ENCODE measurements at regions not wholly inside any gene's neighbourhood (a gene's known extent, or its start where the extent isn't known, plus 50 kb on each side); places are given as distances from the start of the nearest gene placed in this dataset.

- FAIRE-seq = no peak
- no peak for TF ChIP-seq SPI1 (IDR thresholded peaks at IDR 0.05; ENCODE audit: low read depth, low read length)
- TF ChIP-seq POLR2A (IDR thresholded peaks at IDR 0.05; ENCODE audit: low read depth, low read length) = no peak
- TF ChIP-seq TAF1 (IDR thresholded peaks at IDR 0.05; ENCODE audit: low read depth, low read length) = no peak
- DNase-seq (ENCODE audit: insufficient read length, low spot score) = no peak
Observed at GRCh38 chr22:49011769-49012648, 815.7 kb downstream of the BRD1 start.

DNA sequence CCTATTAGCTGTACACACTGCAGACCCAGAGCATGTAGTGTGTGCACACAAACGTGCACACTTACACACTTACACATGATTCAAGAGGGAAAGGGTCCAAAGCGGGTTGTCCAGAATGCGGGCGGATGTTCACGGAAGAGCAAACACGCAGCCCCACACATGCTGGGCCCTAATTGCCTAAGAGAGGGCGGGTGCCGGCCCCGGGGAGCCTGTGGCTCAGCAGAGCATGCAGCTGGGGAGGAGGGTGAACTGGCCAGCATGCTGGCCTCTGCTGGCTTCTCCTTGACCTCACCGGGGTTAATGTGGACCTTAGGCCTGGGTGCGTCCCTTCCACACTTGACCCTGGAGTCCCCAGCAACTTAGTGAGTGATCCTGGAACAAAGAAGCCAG lies 816.3 kb downstream of the BRD1 start:
- FAIRE-seq (no peak), DNase-seq (ENCODE audit: insufficient read length, low spot score) (no peak)
- TF ChIP-seq POLR2A (IDR thresholded peaks at IDR 0.05; ENCODE audit: low read depth, low read length) (no peak), PAX5 (IDR thresholded peaks at IDR 0.05; ENCODE audit: insufficient read depth, low read length, severe bottlenecking) (no peak), TAF1 (IDR thresholded peaks at IDR 0.05; ENCODE audit: low read depth, low read length) (no peak), POLR2AphosphoS5 (IDR thresholded peaks at IDR 0.05; ENCODE audit: low read depth, low read length) (no peak), POU2F2 (IDR thresholded peaks at IDR 0.05; ENCODE audit: low read depth, low read length) (no peak), SPI1 (IDR thresholded peaks at IDR 0.05; ENCODE audit: low read depth, low read length) (no peak)

DNA sequence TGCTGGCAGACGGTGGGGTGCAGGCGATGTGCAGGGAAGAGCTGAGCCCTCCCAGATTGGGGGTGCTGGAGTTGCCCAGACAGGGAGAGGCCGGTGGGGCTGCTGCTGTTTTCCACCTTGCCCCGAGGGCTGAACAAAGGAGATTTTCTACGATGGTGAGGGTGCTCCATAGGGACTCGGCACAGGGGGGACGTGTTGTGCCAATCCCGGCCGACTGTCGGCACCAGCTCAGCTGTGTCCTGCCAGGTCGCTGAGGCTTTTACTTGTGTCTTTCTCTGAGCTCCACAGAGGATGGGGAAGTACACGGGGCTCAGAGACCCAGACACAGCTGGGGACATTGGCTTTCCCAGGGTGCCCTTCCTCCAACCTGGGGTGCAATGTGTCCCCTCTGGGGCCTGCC lies 816.8 kb downstream of the BRD1 start:
- DNase-seq (ENCODE audit: insufficient read length, low spot score) (no peak), FAIRE-seq (no peak)
- TF ChIP-seq SPI1 (IDR thresholded peaks at IDR 0.05; ENCODE audit: low read depth, low read length) (no peak), TAF1 (IDR thresholded peaks at IDR 0.05; ENCODE audit: low read depth, low read length) (no peak), POU2F2 (IDR thresholded peaks at IDR 0.05; ENCODE audit: low read depth, low read length) (no peak), POLR2AphosphoS5 (IDR thresholded peaks at IDR 0.05; ENCODE audit: low read depth, low read length) (no peak), POLR2A (IDR thresholded peaks at IDR 0.05; ENCODE audit: low read depth, low read length) (no peak), PAX5 (IDR thresholded peaks at IDR 0.05; ENCODE audit: insufficient read depth, low read length, severe bottlenecking) (no peak)

DNA sequence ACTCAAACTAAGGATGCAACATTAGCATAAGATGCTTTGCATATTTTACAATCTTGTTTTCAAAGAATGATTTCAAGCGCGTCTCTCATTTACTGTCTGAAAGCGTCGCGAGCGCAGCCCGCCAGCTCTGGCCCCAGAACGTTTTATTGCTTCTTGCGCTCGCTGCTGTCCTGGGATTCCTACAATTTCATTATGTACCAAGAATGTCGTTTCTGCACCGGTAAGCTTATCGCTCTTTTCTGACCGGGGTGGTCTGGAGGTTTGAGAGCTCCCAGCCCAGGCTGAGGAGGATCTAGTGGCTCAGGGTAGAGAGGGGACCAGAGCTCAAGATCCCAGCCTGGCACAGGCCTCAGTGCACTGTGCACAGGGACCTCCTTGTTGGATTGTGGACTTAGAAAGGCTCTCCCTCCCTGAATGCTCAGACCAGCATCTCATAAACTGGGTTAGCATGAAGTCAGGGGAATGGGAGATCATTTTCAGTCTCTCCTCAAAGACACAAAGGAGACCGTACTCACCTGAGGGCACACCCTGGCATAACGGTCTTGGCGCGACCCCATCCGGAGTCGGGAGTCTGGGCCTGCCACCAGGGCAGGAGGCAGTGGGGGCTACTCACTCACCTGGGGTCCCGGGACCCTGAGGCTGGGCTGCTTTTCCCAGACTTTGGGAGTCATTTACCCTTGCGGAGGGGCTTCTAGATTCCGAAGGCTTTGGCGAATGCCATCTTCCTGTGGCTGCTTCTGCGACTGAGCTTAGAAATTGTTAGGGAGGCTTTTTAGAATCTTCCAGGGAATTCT lies 817.4 kb downstream of the BRD1 start:
- no peak for TF ChIP-seq TAF1 (IDR thresholded peaks at IDR 0.05; ENCODE audit: low read depth, low read length)
- no peak for TF ChIP-seq PAX5 (IDR thresholded peaks at IDR 0.05; ENCODE audit: insufficient read depth, low read length, severe bottlenecking)
- no peak for TF ChIP-seq POLR2A (IDR thresholded peaks at IDR 0.05; ENCODE audit: low read depth, low read length)
- TF ChIP-seq POLR2AphosphoS5 (IDR thresholded peaks at IDR 0.05; ENCODE audit: low read depth, low read length) = no peak
- no peak for TF ChIP-seq SPI1 (IDR thresholded peaks at IDR 0.05; ENCODE audit: low read depth, low read length)
- TF ChIP-seq POU2F2 (IDR thresholded peaks at IDR 0.05; ENCODE audit: low read depth, low read length) = no peak
- no peak for FAIRE-seq

GRCh38 chr22:49009359-49010063 lies 818.2 kb downstream of the BRD1 start:
- TF ChIP-seq PAX5 (IDR thresholded peaks at IDR 0.05; ENCODE audit: insufficient read depth, low read length, severe bottlenecking) (no peak), POLR2AphosphoS5 (IDR thresholded peaks at IDR 0.05; ENCODE audit: low read depth, low read length) (no peak), TAF1 (IDR thresholded peaks at IDR 0.05; ENCODE audit: low read depth, low read length) (no peak), POLR2A (IDR thresholded peaks at IDR 0.05; ENCODE audit: low read depth, low read length) (no peak), POU2F2 (IDR thresholded peaks at IDR 0.05; ENCODE audit: low read depth, low read length) (no peak), SPI1 (IDR thresholded peaks at IDR 0.05; ENCODE audit: low read depth, low read length) (no peak)
- DNase-seq (ENCODE audit: insufficient read length, low spot score) (no peak), FAIRE-seq (no peak)

More for the DNA sequence above, 817.4 kb downstream of the BRD1 start:
- no peak for DNase-seq (ENCODE audit: insufficient read length, low spot score)

GRCh38 chr22:49008682-49009235 lies 818.9 kb downstream of the BRD1 start:
- DNase-seq (ENCODE audit: insufficient read length, low spot score) = no peak
- FAIRE-seq = no peak
- no peak for TF ChIP-seq POU2F2 (IDR thresholded peaks at IDR 0.05; ENCODE audit: low read depth, low read length)
- TF ChIP-seq POLR2AphosphoS5 (IDR thresholded peaks at IDR 0.05; ENCODE audit: low read depth, low read length) = no peak
- no peak for TF ChIP-seq SPI1 (IDR thresholded peaks at IDR 0.05; ENCODE audit: low read depth, low read length)
- no peak for TF ChIP-seq TAF1 (IDR thresholded peaks at IDR 0.05; ENCODE audit: low read depth, low read length)
- TF ChIP-seq PAX5 (IDR thresholded peaks at IDR 0.05; ENCODE audit: insufficient read depth, low read length, severe bottlenecking) = no peak
- TF ChIP-seq POLR2A (IDR thresholded peaks at IDR 0.05; ENCODE audit: low read depth, low read length) = no peak

GRCh38 chr22:49007013-49007653 lies 820.5 kb downstream of the BRD1 start:
- DNase-seq (ENCODE audit: insufficient read length, low spot score) = no peak
- FAIRE-seq = no peak
- no peak for TF ChIP-seq TAF1 (IDR thresholded peaks at IDR 0.05; ENCODE audit: low read depth, low read length)
- TF ChIP-seq PAX5 (IDR thresholded peaks at IDR 0.05; ENCODE audit: insufficient read depth, low read length, severe bottlenecking) = no peak
- no peak for TF ChIP-seq POLR2A (IDR thresholded peaks at IDR 0.05; ENCODE audit: low read depth, low read length)
- no peak for TF ChIP-seq POLR2AphosphoS5 (IDR thresholded peaks at IDR 0.05; ENCODE audit: low read depth, low read length)
- no peak for TF ChIP-seq SPI1 (IDR thresholded peaks at IDR 0.05; ENCODE audit: low read depth, low read length)
- TF ChIP-seq POU2F2 (IDR thresholded peaks at IDR 0.05; ENCODE audit: low read depth, low read length) = no peak

- TF ChIP-seq SPI1 (IDR thresholded peaks at IDR 0.05; ENCODE audit: low read depth, low read length) = no peak
- TF ChIP-seq POLR2AphosphoS5 (IDR thresholded peaks at IDR 0.05; ENCODE audit: low read depth, low read length) = no peak
- no peak for TF ChIP-seq POLR2A (IDR thresholded peaks at IDR 0.05; ENCODE audit: low read depth, low read length)
- TF ChIP-seq TAF1 (IDR thresholded peaks at IDR 0.05; ENCODE audit: low read depth, low read length) = no peak
- no peak for TF ChIP-seq POU2F2 (IDR thresholded peaks at IDR 0.05; ENCODE audit: low read depth, low read length)
- no peak for TF ChIP-seq PAX5 (IDR thresholded peaks at IDR 0.05; ENCODE audit: insufficient read depth, low read length, severe bottlenecking)
- DNase-seq (ENCODE audit: insufficient read length, low spot score) = no peak
- no peak for FAIRE-seq
Observed at GRCh38 chr22:49006207-49007012, 821.3 kb downstream of the BRD1 start.

Data from GM12891 (cell line).